B cell (primary cell): ENCODE measurements at regions not wholly inside any gene's neighbourhood (a gene's known extent, or its start where the extent isn't known, plus 50 kb on each side); places are given as distances from the start of the nearest gene placed in this dataset.

ENCODE experiments used
- CTCF ChIP-seq: fragments of 200-600 bp; IDR thresholded peaks from one replicate; pipeline ENCODE4 v1.8.0; 2022; ENCODE audit warnings: antibody characterized with exemption, mild to moderate bottlenecking
- EZH2 ChIP-seq: IDR thresholded peaks from 2 replicates; pipeline ENCODE4 v1.6.1; 2012; ENCODE audit warnings: borderline replicate concordance, low read depth, mild to moderate bottlenecking, moderate library complexity, low read length; ENCODE audit not compliant: insufficient read depth, poor library complexity, severe bottlenecking

- TF ChIP-seq EZH2 (no peak), CTCF (no peak)
Measured at GRCh38 chr22:22087854-22088657, 105.5 kb upstream of the TOP3B start.
